ENCODE measurements at regions not wholly inside any gene's neighbourhood (a gene's known extent, or its start where the extent isn't known, plus 50 kb on each side); places are given as distances from the start of the nearest gene placed in this dataset.

DNA sequence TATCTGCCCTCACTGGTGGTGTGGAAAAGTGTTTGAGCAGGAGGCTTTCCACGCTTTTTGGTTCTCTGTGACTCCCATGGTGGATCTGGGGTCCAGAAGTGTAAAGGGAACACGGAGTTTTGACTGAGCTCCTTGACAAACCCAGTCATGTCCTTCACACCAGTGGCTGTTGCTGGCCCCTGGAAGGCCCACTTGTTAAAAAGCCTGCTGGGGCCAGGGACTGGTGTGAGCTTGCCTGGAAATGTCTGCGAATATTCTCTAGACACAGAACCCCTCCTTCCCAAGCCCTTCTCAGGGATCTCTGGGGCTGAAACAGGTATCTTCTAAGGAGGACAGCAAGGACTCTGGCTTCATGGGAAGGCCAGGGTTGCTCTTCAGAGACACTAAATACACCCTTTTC, 343.0 kb downstream of the TCERG1L start:
- WGBS, 2 donors, result 62 to 67% methylated on average over 3 of the region's 3 CpGs
- TF ChIP-seq, protein P1, sequence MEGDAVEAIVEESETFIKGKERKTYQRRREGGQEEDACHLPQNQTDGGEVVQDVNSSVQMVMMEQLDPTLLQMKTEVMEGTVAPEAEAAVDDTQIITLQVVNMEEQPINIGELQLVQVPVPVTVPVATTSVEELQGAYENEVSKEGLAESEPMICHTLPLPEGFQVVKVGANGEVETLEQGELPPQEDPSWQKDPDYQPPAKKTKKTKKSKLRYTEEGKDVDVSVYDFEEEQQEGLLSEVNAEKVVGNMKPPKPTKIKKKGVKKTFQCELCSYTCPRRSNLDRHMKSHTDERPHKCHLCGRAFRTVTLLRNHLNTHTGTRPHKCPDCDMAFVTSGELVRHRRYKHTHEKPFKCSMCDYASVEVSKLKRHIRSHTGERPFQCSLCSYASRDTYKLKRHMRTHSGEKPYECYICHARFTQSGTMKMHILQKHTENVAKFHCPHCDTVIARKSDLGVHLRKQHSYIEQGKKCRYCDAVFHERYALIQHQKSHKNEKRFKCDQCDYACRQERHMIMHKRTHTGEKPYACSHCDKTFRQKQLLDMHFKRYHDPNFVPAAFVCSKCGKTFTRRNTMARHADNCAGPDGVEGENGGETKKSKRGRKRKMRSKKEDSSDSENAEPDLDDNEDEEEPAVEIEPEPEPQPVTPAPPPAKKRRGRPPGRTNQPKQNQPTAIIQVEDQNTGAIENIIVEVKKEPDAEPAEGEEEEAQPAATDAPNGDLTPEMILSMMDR (IDR thresholded peaks at IDR 0.05), result no peak
- H3K36me3 ChIP-seq, result no peaks in the 10 kb centered on the region
- no peak overlapping the region for H3K4me3 ChIP-seq
- H3K9me3 ChIP-seq, result no peaks in the 10 kb centered on the region
- intact Hi-C loops (cut with DNase I), result no loop called here
- DNase-seq, result no peak
- H3K27ac ChIP-seq, result no peak overlapping the region
- H3K27me3 ChIP-seq, result peaks cover 0 to 15% (median 7%) of the 10 kb centered on the region in 7 donors
- H3K4me1 ChIP-seq, result no peaks in the 10 kb centered on the region
- no peak for ATAC-seq

DNA sequence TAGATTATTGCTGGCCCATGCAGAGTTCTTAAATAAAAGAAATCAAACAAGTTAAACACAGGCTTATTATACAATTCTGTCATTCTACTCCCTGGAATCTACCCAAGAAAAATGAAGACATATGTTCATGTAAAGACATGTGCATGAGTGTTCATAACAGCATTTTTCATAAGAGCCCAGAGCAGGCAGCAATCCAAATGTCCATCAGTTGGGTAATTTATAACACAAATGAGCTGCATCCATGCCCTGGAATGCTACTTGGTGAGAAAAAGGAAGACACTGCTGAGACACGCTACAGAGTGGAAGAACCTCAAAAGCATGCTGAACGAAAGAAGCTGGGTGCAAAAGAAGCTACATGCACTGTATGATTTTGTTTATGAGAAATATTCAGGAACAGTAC, 342.6 kb downstream of the TCERG1L start:
- DNase-seq (no peak), ATAC-seq (no peak)
- intact Hi-C loops (cut with DNase I), result no loop called here
- Histone ChIP-seq H3K4me1 (no peaks in the 10 kb centered on the region), H3K9me3 (no peaks in the 10 kb centered on the region), H3K4me3 (no peak overlapping the region), H3K27me3 (peaks cover 0 to 15% (median 7%) of the 10 kb centered on the region in 7 donors), H3K27ac (no peak overlapping the region), H3K36me3 (no peaks in the 10 kb centered on the region)
- TF ChIP-seq, protein P1 (IDR thresholded peaks at IDR 0.05), result no peak
- 74 to 75% methylated on average over 2 of the region's 2 CpGs for WGBS, 2 donors

- Histone ChIP-seq H3K4me1 (no peaks in the 10 kb centered on the region), H3K36me3 (no peaks in the 10 kb centered on the region), H3K27me3 (peaks cover 0 to 15% (median 7%) of the 10 kb centered on the region in 7 donors), H3K9me3 (no peaks in the 10 kb centered on the region), H3K4me3 (no peak overlapping the region), H3K27ac (no peak overlapping the region)
- 86 to 87% methylated on average over 15 of the region's 15 CpGs for WGBS, 2 donors
- intact Hi-C loops (cut with DNase I), result no loop called here
- ATAC-seq, result no peak
- DNase-seq, result no peak
- TF ChIP-seq, protein P1 (IDR thresholded peaks at IDR 0.05), result no peak
Observed at GRCh38 chr10:130969700-130970099, 341.8 kb downstream of the TCERG1L start.

DNA sequence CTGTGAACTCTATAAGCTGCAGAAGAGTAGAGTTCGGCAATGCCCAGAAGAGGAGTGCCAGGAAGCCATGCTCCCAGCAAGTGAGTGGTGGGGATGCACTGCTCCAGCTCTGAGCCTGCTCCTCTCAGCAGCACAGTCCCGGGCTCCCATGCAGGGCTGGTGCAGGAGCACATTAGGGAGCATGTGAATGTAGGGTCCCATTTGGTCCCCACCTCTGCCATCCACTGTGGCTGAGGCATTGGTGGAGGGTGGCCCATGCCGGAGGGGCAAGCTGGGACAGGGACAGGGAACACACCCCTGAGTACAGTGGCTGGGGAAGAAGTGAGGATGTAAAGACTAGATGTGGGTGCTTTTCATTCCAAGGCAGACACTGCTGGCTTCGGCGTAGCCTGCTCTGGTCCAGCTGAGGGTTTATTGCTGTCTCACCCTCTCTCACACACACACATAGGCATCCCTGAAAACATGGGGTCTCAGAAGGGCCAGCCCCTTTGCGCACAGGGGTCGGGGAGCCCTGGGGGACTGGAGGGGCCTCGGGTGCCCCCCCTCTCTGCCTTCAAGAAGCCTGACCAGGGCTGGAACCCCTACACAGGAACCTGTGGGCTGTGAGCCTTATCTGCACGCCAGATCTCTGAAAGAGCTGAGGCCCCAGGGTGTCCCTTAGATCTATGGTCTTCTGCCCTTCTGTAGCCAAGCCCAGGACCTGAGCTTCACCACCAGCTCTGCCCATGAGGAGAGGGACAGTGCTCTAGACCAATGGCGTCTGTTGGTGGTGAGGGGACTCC, 341.0 kb downstream of the TCERG1L start:
- TF ChIP-seq, protein P1 (IDR thresholded peaks at IDR 0.05), result no peak
- intact Hi-C loops (cut with DNase I), result no loop called here
- ATAC-seq, result no peak
- no peak overlapping the region for H3K27ac ChIP-seq
- H3K9me3 ChIP-seq, result no peaks in the 10 kb centered on the region
- H3K4me3 ChIP-seq, result no peak overlapping the region
- H3K36me3 ChIP-seq, result no peaks in the 10 kb centered on the region
- DNase-seq, result no peak
- no peaks in the 10 kb centered on the region for H3K4me1 ChIP-seq
- peaks cover 0 to 15% (median 7%) of the 10 kb centered on the region in 7 donors for H3K27me3 ChIP-seq
- WGBS, 2 donors, result 78 to 83% methylated on average over 10 of the region's 10 CpGs
